A549 (cell line): ENCODE measurements at regions not wholly inside any gene's neighbourhood (a gene's known extent, or its start where the extent isn't known, plus 50 kb on each side); places are given as distances from the start of the nearest gene placed in this dataset.

Experiments used
- ATAC-seq, 2 experiments: fragments of 200-7000 bp in 1 of 2; fragments of >200 bp in 1 of 2; cut with Nextera tagmentation in 1 of 2; cut with Tn5 transposase in 1 of 2; 3 replicates each; pipeline versions ENCODE4 v1.8.0 to v1.9.1; 2018 to 2020; ENCODE audit warnings: mild to moderate bottlenecking in 1 of 2, moderate library complexity in 1 of 2
- CTCF ChIA-PET: fragments of 300-600 bp; sonication (Branson Sonifier 250); formaldehyde crosslinking; extraction: SDS; loops from one replicate; lab custom pipeline; 2021; ENCODE audit warnings: antibody characterized with exemption, inconsistent platforms; lab: Yijun Ruan, JAX
- POLR2A ChIA-PET: fragments of 350-600 bp; formaldehyde crosslinking; extraction: SDS; loops from one replicate; lab custom pipeline; 2021; ENCODE audit warnings: antibody characterized with exemption, inconsistent platforms; lab: Yijun Ruan, JAX
- DNase-seq, 2 experiments: peaks; one replicate each; pipeline versions ENCODE4 v3.0.0 to v3.0.0-alpha.2; 2011 to 2016; ENCODE audit warnings: low read depth in 1 of 2, low spot score in 1 of 2
- FAIRE-seq: peaks from 2 replicates; lab custom pipeline; 2011; peaks lifted over from hg19 to GRCh38; lab: Jason Lieb, UNC
- H3K27ac ChIP-seq, 2 experiments: fragments of >200 bp; sonication (Bioruptor Twin); formaldehyde crosslinking; 3 replicates each; pipeline ENCODE4 v1.5.1; 2016 to 2017
- H3K4me1 ChIP-seq: fragments of >200 bp; sonication (Bioruptor Twin); formaldehyde crosslinking; 3 replicates; pipeline ENCODE4 v1.6.1; 2016
- H3K4me2 ChIP-seq: fragments of >200 bp; sonication (Bioruptor Twin); formaldehyde crosslinking; 3 replicates; pipeline ENCODE4 v1.6.1; 2016
- H3K4me3 ChIP-seq: fragments of >200 bp; sonication (Bioruptor Twin); formaldehyde crosslinking; 3 replicates; pipeline ENCODE4 v1.5.1; 2016
- H3K9me3 ChIP-seq: fragments of >200 bp; sonication (Bioruptor Twin); formaldehyde crosslinking; 3 replicates; pipeline ENCODE4 v1.6.1; 2016
- ATOH8 ChIP-seq: fragments of 250-450 bp; sonication (Bioruptor Pico); IDR thresholded peaks from 2 replicates; pipeline ENCODE4 v1.5.0; 2020; ENCODE audit warnings: low read depth, mild to moderate bottlenecking, moderate library complexity
- BHLHE40 ChIP-seq: IDR thresholded peaks from 2 replicates; pipeline ENCODE4 v1.6.1; 2012; ENCODE audit warnings: low read depth, low read length, inconsistent platforms
- CBX2 ChIP-seq: fragments of 200-600 bp; sonication (generic); IDR thresholded peaks from 2 replicates; pipeline ENCODE4 v1.6.1; 2016; ENCODE audit warnings: low read depth, mild to moderate bottlenecking, borderline replicate concordance
- CHD4 ChIP-seq: fragments of 200-600 bp; sonication (generic); IDR thresholded peaks from 2 replicates; pipeline ENCODE4 v1.6.1; 2016; ENCODE audit warnings: antibody characterized with exemption, mild to moderate bottlenecking, borderline replicate concordance
- EHF ChIP-seq: fragments of 250-450 bp; sonication (Bioruptor Pico); IDR thresholded peaks from 2 replicates; pipeline ENCODE4 v1.5.0; 2020; ENCODE audit warnings: mild to moderate bottlenecking
- EP300 ChIP-seq, 2 experiments: fragments of >200 bp; sonication (Bioruptor Twin); formaldehyde crosslinking; IDR thresholded peaks; 2 replicates in 1 of 2; 3 replicates in 1 of 2; pipeline ENCODE4 v1.6.1; 2016 to 2017
- GATA3 ChIP-seq: IDR thresholded peaks from 2 replicates; pipeline ENCODE4 v1.6.1; 2012; ENCODE audit warnings: borderline replicate concordance
- HDAC2 ChIP-seq: fragments of 200-600 bp; sonication (generic); IDR thresholded peaks from 2 replicates; pipeline ENCODE4 v1.6.1; 2016
- HOXA7 ChIP-seq: fragments of 250-450 bp; sonication (Bioruptor Pico); IDR thresholded peaks from 2 replicates; pipeline ENCODE4 v1.5.0; 2020; ENCODE audit warnings: mild to moderate bottlenecking, moderate library complexity
- HOXB13 ChIP-seq: fragments of 250-450 bp; sonication (Bioruptor Pico); IDR thresholded peaks from 2 replicates; pipeline ENCODE4 v1.5.0; 2020; ENCODE audit warnings: low read depth, mild to moderate bottlenecking, moderate library complexity
- HOXB5 ChIP-seq: fragments of 250-450 bp; sonication (Bioruptor Pico); IDR thresholded peaks from 2 replicates; pipeline ENCODE4 v1.5.0; 2020; ENCODE audit warnings: mild to moderate bottlenecking, moderate library complexity
- MAZ ChIP-seq: fragments of 150-350 bp; IDR thresholded peaks from 2 replicates; pipeline ENCODE4 v1.6.1; 2014; ENCODE audit warnings: antibody characterized with exemption, low read depth, low read length, borderline replicate concordance
- NFE2L2 ChIP-seq: fragments of 150-350 bp; conservative IDR thresholded peaks from 2 replicates; pipeline ENCODE4 v1.6.1; 2014; ENCODE audit warnings: low read length
- NPAS2 ChIP-seq: fragments of 250-450 bp; sonication (Bioruptor Pico); IDR thresholded peaks from 2 replicates; pipeline ENCODE4 v1.8.0; 2022; ENCODE audit warnings: mild to moderate bottlenecking, moderate library complexity, borderline replicate concordance
- POLR2A ChIP-seq: IDR thresholded peaks from 2 replicates; pipeline ENCODE4 v1.6.1; 2012; ENCODE audit warnings: mild to moderate bottlenecking, low read length
- POLR2AphosphoS2 ChIP-seq: conservative IDR thresholded peaks from 2 replicates; pipeline ENCODE4 v1.6.1; 2012; ENCODE audit warnings: low read length, improper control_type of control experiment, inconsistent platforms
- RARB ChIP-seq: fragments of 250-450 bp; sonication (Bioruptor Pico); IDR thresholded peaks from 2 replicates; pipeline ENCODE4 v1.8.0; 2021; ENCODE audit warnings: mild to moderate bottlenecking, moderate library complexity
- REST ChIP-seq: fragments of 200-600 bp; sonication (generic); IDR thresholded peaks from 2 replicates; pipeline ENCODE4 v1.6.1; 2016; ENCODE audit warnings: antibody characterized with exemption, mild to moderate bottlenecking, moderate library complexity
- RNF2 ChIP-seq: fragments of 200-600 bp; sonication (generic); IDR thresholded peaks from 2 replicates; pipeline ENCODE4 v1.6.1; 2016; ENCODE audit warnings: low read depth, mild to moderate bottlenecking, antibody characterized with exemption, moderate library complexity, borderline replicate concordance
- SMC3 ChIP-seq: fragments of >200 bp; sonication (Bioruptor Twin); formaldehyde crosslinking; IDR thresholded peaks from 3 replicates; pipeline ENCODE4 v1.6.1; 2018; ENCODE audit warnings: inconsistent platforms
- SREBF2 ChIP-seq: fragments of 450-650 bp; IDR thresholded peaks from 2 replicates; pipeline ENCODE4 v1.6.1; 2014; ENCODE audit warnings: mild to moderate bottlenecking, moderate library complexity
- USF2 ChIP-seq: fragments of 450-650 bp; IDR thresholded peaks from 2 replicates; pipeline ENCODE4 v1.6.1; 2014; ENCODE audit warnings: antibody characterized with exemption
- ZC3H11A ChIP-seq: fragments of 450-650 bp; IDR thresholded peaks from 2 replicates; pipeline ENCODE4 v1.6.1; 2014; ENCODE audit warnings: antibody characterized with exemption, mild to moderate bottlenecking
- ZNF302 ChIP-seq: fragments of 250-450 bp; sonication (Bioruptor Pico); IDR thresholded peaks from 2 replicates; pipeline ENCODE4 v1.9.0; 2021; ENCODE audit warnings: inconsistent platforms, mild to moderate bottlenecking, moderate library complexity
- ZSCAN20 ChIP-seq: fragments of 250-450 bp; sonication (Bioruptor Pico); IDR thresholded peaks from 2 replicates; pipeline ENCODE4 v1.8.0; 2022; ENCODE audit warnings: mild to moderate bottlenecking, moderate library complexity
- WGBS: methylation state at CpG from one replicate; pipeline ENCODE4 v1.1.6; 2017; ENCODE audit errors: missing lambda C conversion rate; 5-methylcytosine and 5-hydroxymethylcytosine counted together
- TF ChIP-seq, protein P1 (sequence below): fragments of 150-350 bp; IDR thresholded peaks from 2 replicates; pipeline ENCODE4 v1.6.1; 2014; ENCODE audit warnings: low read depth, mild to moderate bottlenecking, low read length
- TF ChIP-seq, protein P2 (sequence below): IDR thresholded peaks from 2 replicates; pipeline ENCODE4 v1.6.1; 2012; ENCODE audit warnings: low read depth, borderline replicate concordance

GRCh38 chr6:11947063-11947462, 65.0 kb upstream of the HIVEP1 start:
- H3K4me1 ChIP-seq, result 0 out of 3 replicates have a peak, but pooled peaks cover 7% of the 10 kb centered on the region
- no peak overlapping the region for H3K4me3 ChIP-seq
- H3K27ac ChIP-seq, result no peak overlapping the region
- no peaks in the 10 kb centered on the region for H3K9me3 ChIP-seq
- FAIRE-seq (no peak), ATAC-seq (peak in 1 of 2 experiments; percentile 55; a peak in 1 of 6 replicates), DNase-seq (no peak)
- ChIA-PET POLR2A (no interaction called here), CTCF (no interaction called here)
- WGBS, result 91% methylated on average over 2 of the region's 2 CpGs
- no peak overlapping the region for H3K4me2 ChIP-seq
- TF ChIP-seq USF2 (no peak), CHD4 (no peak), SREBF2 (no peak), HOXA7 (CRISPR knock-in tag) (no peak), CBX2 (no peak), ZC3H11A (no peak), REST (no peak), ATOH8 (CRISPR knock-in tag) (no peak), RNF2 (no peak), POLR2A (no peak), HOXB5 (CRISPR knock-in tag) (no peak), MAZ (no peak), NPAS2 (CRISPR knock-in tag) (no peak), EHF (no peak), NFE2L2 (no peak), ZSCAN20 (CRISPR knock-in tag) (no peak)
- TF ChIP-seq, protein P1, sequence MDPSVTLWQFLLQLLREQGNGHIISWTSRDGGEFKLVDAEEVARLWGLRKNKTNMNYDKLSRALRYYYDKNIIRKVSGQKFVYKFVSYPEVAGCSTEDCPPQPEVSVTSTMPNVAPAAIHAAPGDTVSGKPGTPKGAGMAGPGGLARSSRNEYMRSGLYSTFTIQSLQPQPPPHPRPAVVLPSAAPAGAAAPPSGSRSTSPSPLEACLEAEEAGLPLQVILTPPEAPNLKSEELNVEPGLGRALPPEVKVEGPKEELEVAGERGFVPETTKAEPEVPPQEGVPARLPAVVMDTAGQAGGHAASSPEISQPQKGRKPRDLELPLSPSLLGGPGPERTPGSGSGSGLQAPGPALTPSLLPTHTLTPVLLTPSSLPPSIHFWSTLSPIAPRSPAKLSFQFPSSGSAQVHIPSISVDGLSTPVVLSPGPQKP, result no peak

DNA sequence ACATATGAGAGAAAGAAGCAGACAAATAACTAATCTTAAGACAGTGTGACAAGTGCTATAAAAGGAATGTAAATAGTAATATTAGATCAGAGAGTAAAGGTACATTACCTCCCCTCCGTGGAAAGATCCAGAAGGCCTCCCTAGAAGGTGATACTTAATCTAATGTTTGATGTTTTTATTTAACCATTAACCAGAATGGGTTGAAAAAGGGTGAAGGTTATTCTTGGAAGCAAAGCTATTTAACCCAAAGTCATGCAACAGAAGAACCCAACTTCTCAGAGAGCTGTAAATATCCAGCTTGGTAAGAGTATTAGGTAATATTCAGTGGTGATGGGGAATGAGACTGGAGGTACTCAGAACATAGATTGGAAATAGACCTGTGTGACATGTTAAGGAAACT, 68.0 kb upstream of the HIVEP1 start:
- no peak for FAIRE-seq
- ChIA-PET POLR2A (no interaction called here), CTCF (interaction anchor here (1.6 kb wide), 1 partner anchor 16 kb away, joined by 3 read pairs; no protein-coding TSS in a partner anchor)
- 0 out of 3 replicates have a peak, but pooled peaks cover 7% of the 10 kb centered on the region for H3K4me1 ChIP-seq
- ATAC-seq, result no peak
- no peak for TF ChIP-seq ZSCAN20 (CRISPR knock-in tag)
- TF ChIP-seq, protein P2, sequence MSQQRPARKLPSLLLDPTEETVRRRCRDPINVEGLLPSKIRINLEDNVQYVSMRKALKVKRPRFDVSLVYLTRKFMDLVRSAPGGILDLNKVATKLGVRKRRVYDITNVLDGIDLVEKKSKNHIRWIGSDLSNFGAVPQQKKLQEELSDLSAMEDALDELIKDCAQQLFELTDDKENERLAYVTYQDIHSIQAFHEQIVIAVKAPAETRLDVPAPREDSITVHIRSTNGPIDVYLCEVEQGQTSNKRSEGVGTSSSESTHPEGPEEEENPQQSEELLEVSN, result no peak
- TF ChIP-seq HDAC2, result no peak
- no peak for TF ChIP-seq BHLHE40
- TF ChIP-seq ZNF302 (CRISPR knock-in tag), result no peak
- no peak for TF ChIP-seq SMC3
- TF ChIP-seq POLR2AphosphoS2, result no peak
- TF ChIP-seq RARB (CRISPR knock-in tag), result no peak
- TF ChIP-seq GATA3, result no peak
- no peak for TF ChIP-seq POLR2A
- no peak for TF ChIP-seq EP300 (IDR thresholded peaks at IDR 0.05)
- TF ChIP-seq HOXB13 (CRISPR knock-in tag), result no peak
- peak overlapping the region; percentile 43 for H3K4me2 ChIP-seq
- WGBS, result 8% methylated on average over 1 of the region's 1 CpG
- DNase-seq, result no peak
- H3K9me3 ChIP-seq, result no peaks in the 10 kb centered on the region
- no peak overlapping the region for H3K27ac ChIP-seq
- no peak overlapping the region for H3K4me3 ChIP-seq
